Panc1 (cell line): ENCODE measurements at regions not wholly inside any gene's neighbourhood (a gene's known extent, or its start where the extent isn't known, plus 50 kb on each side); places are given as distances from the start of the nearest gene placed in this dataset.
"Not testable (repeated sequence)": the region's sequence is repeated elsewhere in the genome, so short reads cannot be mapped to it uniquely, and the experiment has no call there.

ENCODE experiments used
- ATAC-seq: fragments of 200-7000 bp; cut with Tn5 transposase; 2 replicates; pipeline ENCODE4 v1.9.1; 2020; ENCODE audit warnings: mild to moderate bottlenecking, moderate library complexity
- BruUV-seq: library from RNA; stranded (reverse); fragments of 400-500 nt; replicated peaks from 2 replicates; lab custom pipeline; 2021; lab: Mats Ljungman, UMichigan
- CTCF ChIA-PET: fragments of 300-600 bp; sonication (Branson Sonifier 250); formaldehyde crosslinking; loops from one replicate; lab custom pipeline; 2022; ENCODE audit warnings: antibody characterized with exemption; lab: Charles Lee
- POLR2A ChIA-PET: fragments of 300-600 bp; sonication (Branson Sonifier 250); formaldehyde crosslinking; loops from one replicate; lab custom pipeline; 2022; ENCODE audit warnings: antibody characterized with exemption; lab: Charles Lee
- DNase-seq: peaks from one replicate; pipeline ENCODE4 v3.0.0-alpha.2; 2010; ENCODE audit warnings: low read depth, low spot score
- H3K27ac ChIP-seq: 2 replicates; pipeline ENCODE4 v1.5.1; 2011; ENCODE audit warnings: mild to moderate bottlenecking, low read length, inconsistent platforms
- H3K27me3 ChIP-seq: fragments of 200-500 bp; sonication (Bioruptor generic); 2 replicates; pipeline ENCODE4 v1.6.0; 2014; ENCODE audit warnings: low read length, inconsistent platforms; ENCODE audit not compliant: control insufficient read depth, insufficient read depth
- H3K36me3 ChIP-seq: fragments of 200-500 bp; sonication (Bioruptor generic); 2 replicates; pipeline ENCODE4 v1.5.1; 2014; ENCODE audit warnings: inconsistent platforms, mild to moderate bottlenecking, low read length, moderate library complexity; ENCODE audit not compliant: control insufficient read depth, insufficient read depth
- H3K4me1 ChIP-seq: 2 replicates; pipeline ENCODE4 v1.5.1; 2011; ENCODE audit warnings: inconsistent platforms, mild to moderate bottlenecking, low read length, moderate library complexity; ENCODE audit not compliant: control insufficient read depth, insufficient read depth
- H3K4me3 ChIP-seq, 2 experiments: 2 replicates each; pipeline ENCODE4 v1.5.1; 2011 to 2012; ENCODE audit warnings: low read depth in 2 of 2, low read length in 2 of 2, mild to moderate bottlenecking in 2 of 2, inconsistent platforms in 1 of 2, moderate library complexity in 1 of 2
- H3K9me3 ChIP-seq: fragments of 200-500 bp; sonication (Bioruptor generic); 2 replicates; pipeline ENCODE4 v1.5.1; 2014; ENCODE audit warnings: low read depth, mild to moderate bottlenecking, inconsistent platforms, low read length, moderate library complexity; ENCODE audit not compliant: control insufficient read depth, insufficient read depth
- in situ Hi-C: cut with HindIII; loops from 2 replicates; pipeline ENCODE4 v1.10.0; 2016; ENCODE audit warnings: low sequenced_read_pairs, low pct_unique_long_range_greater_than_20kb
- intact Hi-C: fragments of 100-400 bp; cut with micrococcal nuclease; formaldehyde crosslinking; loops from one replicate; pipeline ENCODE4 v1.10.0; 2022; ENCODE audit not compliant: unreplicated experiment

DNA sequence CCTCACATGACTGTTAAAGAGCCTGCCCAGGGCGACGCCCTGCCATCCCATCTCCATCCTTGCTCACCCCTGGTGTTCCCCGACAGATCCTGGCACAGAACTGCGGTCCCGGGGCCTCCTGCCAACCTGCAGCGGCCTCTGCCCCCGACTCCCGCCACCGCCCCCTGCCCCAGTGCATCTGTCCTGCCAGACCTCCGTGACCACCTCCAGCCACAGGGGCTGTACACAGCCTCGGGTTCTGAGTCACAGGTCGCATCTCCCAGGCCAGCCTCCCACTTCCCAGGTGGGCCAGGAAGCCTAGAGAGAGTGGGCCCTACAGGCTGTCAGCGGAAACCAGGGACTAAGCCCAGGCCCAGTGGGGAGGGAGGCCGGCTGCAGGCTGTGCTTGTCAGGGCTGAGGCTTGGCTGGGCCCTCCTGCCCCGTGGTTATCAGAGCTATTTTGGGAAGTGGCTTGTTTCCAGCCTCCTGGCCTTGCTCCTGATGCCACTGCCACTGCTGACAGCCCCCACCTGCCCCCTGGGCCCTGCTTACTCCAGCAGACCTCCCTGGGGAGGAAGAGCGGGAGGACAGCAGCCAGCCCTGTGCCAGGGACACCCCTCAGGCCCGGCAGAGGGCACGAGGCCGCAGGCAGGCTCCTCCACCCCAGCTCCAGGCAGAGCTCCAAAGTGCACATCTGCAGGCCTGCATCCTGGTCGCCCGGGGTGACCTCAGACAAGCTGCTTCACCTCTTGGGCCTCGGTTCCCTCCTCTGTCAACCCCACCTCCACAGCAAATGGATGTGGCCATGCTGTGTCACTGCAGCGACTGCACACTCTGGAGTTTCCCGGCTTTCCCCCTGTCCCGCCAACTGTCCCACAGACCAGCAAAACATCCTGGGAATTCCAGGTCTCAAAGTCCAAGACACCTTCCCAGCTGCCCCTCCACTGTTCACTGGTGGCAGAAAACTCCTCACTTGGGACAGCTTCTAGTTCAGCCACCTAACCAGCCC is 124.1 kb upstream of the AKAP13 start:
- DNase-seq, H3K27me3 ChIP-seq, CTCF ChIA-PET, H3K4me3 ChIP-seq, in situ Hi-C loops, H3K36me3 ChIP-seq, H3K4me1 ChIP-seq, H3K9me3 ChIP-seq, POLR2A ChIA-PET, H3K27ac ChIP-seq, intact Hi-C loops, BruUV-seq: not testable (repeated sequence)
- ATAC-seq = peak; percentile 23; the same call in 1 of the 2 replicates

DNA sequence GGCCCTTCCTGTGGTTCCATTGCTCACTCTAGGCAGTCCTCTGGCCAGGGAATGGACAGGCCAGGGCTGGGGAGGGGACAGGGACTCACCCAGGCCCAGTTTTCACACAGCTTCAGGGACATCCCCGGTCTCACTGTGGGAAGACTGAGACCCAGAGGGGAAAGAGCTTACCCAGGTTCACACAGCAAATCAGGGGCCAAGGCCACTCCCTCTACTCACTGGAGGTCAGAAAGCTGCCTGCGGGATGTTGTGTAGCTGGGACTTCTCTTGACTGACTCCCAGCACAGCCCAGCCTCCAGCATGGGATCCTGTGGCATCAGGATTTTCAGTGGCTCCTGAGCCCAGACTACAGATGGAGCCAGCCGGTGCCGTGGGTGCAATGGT is 122.3 kb upstream of the AKAP13 start:
- POLR2A ChIA-PET, ATAC-seq, H3K36me3 ChIP-seq, H3K9me3 ChIP-seq, CTCF ChIA-PET, H3K27ac ChIP-seq, H3K4me3 ChIP-seq, DNase-seq, BruUV-seq, H3K27me3 ChIP-seq, intact Hi-C loops, in situ Hi-C loops, H3K4me1 ChIP-seq: not testable (repeated sequence)

DNA sequence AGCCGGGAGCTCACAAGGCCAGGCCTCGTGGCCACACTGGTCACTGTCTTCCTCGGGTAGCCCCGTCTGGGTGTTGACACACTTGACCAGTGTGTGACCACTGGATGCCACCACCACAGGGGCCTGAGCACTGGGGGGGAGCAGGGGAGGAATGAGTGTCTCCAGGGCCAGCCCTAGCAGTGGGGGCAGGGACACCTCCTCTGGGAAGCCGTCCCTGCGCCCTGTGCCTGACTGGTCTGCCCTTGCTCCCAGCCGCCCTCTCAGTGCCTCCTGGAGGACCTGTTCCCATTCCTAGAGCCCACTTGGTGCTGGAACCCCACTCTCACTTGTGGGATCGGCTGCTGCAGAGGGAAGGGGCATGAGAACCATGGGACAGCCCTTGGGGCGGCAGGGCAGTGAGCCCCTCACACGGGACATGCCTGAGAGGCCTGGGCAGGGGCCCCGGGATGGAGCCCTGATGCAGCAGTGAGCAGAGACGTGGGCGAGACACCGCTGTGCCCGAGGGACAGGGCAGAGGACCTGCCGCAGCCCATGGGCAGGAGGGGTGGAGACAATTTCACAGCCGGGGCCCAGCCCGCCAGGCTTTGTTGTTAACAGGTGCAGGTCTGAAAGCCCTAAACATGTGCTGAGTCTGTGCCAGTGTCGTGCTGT is 121.7 kb upstream of the AKAP13 start:
- H3K27me3 ChIP-seq, H3K4me3 ChIP-seq, H3K4me1 ChIP-seq, CTCF ChIA-PET, POLR2A ChIA-PET, H3K27ac ChIP-seq, in situ Hi-C loops, H3K9me3 ChIP-seq, DNase-seq, intact Hi-C loops, ATAC-seq, BruUV-seq, H3K36me3 ChIP-seq: not testable (repeated sequence)

DNA sequence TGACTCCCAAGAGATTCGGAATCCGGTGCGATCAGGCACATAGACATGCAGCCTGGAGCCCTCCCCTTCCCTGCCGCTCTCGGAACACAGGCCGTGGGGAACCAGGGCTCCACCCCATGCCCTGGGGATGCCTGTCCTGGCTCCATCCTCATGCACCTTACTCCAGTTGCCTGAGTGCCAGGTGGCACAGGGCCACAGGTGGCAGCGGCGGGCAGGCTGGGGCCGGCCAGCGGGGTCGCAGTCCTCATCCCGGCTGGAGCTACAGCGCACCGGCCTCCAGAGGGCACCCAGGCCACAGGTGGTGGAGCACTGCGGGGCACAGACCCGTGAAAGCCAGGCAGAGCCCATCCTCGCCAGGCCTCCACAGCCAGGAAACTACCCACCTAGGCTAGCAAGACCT is 119.9 kb upstream of the AKAP13 start:
- DNase-seq, BruUV-seq, in situ Hi-C loops, H3K27me3 ChIP-seq, H3K36me3 ChIP-seq, H3K4me3 ChIP-seq, POLR2A ChIA-PET, intact Hi-C loops, CTCF ChIA-PET, H3K27ac ChIP-seq, H3K4me1 ChIP-seq, H3K9me3 ChIP-seq: not testable (repeated sequence)
- peak; percentile 64 for ATAC-seq

DNA sequence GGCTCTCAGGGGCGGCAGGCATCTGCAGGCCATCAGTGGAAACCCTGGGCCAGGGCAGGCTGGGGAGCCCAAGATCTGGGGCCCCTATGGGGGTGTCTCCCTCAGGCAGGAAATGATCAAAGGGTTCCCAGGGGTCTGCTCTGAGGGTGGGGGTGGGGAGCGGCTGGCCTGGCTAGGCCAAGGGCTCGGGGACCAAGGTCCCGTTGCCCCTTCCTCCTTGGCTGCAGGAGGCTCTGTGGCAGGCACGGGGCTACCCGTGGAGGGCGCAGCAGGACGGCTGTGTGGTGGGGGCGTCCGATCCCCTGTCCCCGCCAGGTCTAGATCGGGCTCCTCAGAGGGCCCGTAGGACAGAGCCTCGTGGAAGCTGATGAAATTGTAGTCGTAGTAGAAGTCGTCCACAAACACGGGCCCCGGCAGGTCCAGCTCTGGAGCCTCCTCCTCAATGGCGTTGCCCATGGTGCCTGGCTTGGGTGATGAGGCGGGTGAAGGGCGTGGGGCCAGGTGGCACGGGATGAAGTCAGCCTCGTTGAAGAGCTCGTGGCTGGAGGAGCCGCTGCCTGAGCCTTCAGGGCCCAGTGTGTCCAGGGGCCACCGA is 117.8 kb upstream of the AKAP13 start:
- not testable (repeated sequence) for BruUV-seq

DNA sequence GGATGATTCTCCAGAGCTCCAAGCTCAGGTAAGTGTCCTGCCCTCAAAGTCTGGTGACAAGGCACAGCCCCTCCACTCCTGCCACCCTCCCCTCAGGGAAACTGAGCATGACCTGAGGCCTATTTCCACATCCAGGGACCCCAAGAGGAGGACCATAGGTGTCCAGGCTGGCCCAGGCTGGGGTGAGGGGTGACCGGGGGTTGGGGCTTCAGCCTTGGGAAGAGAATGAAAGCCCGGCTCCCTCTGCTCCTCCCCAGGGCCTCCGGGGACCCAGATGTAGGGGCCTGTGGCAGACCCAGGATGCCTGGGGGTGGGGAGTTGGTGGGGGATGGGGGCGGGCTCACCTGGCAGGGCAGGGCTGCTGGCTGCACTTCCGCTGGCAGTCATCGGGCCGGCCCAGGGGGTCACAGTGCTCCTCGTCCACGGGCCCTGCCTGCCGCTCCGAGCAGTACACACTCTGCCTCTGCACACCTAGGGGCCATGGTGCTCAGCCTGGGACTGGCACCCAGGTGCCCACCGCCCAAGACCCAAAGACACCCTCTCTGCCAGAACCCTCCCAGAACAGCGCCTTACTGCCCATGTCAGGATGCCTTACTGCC is 116.5 kb upstream of the AKAP13 start:
- H3K27me3 ChIP-seq, intact Hi-C loops, H3K36me3 ChIP-seq, DNase-seq, H3K4me3 ChIP-seq, H3K9me3 ChIP-seq, in situ Hi-C loops, H3K4me1 ChIP-seq, BruUV-seq, POLR2A ChIA-PET, ATAC-seq, CTCF ChIA-PET, H3K27ac ChIP-seq: not testable (repeated sequence)

More for the DNA sequence above, 117.8 kb upstream of the AKAP13 start:
- CTCF ChIA-PET, DNase-seq, H3K36me3 ChIP-seq, H3K27ac ChIP-seq, intact Hi-C loops, in situ Hi-C loops, H3K4me3 ChIP-seq, H3K4me1 ChIP-seq, H3K9me3 ChIP-seq, POLR2A ChIA-PET, ATAC-seq, H3K27me3 ChIP-seq: not testable (repeated sequence)
